ENCODE measurements at regions not wholly inside any gene's neighbourhood (a gene's known extent, or its start where the extent isn't known, plus 50 kb on each side); places are given as distances from the start of the nearest gene placed in this dataset.

DNA sequence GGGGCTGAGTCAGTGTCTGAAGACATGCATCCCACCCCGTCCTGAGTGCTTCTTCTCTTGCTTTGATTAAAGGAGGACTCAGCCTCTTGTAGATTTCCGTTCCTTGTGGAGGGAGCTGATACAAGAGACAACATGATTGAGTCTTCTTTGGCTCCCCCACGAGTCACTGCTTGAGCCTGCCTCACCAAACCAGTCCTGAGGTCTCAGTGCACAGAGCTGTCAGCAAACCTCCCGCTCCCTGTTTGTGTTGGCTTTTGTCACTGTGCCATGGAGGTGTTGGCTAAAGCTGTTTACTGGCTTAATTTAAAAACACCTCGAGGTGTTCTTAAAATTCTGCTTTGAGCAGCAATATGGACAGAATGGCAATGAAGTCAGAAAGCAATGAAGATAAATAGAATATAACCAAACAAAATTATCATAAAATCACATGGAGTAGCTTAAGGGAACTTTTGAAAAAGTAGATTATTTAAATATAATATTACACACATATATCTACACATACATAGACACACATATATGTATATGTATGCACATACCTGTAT, 234.1 kb upstream of the ANKRD55 start:
- TF ChIP-seq, protein P1, sequence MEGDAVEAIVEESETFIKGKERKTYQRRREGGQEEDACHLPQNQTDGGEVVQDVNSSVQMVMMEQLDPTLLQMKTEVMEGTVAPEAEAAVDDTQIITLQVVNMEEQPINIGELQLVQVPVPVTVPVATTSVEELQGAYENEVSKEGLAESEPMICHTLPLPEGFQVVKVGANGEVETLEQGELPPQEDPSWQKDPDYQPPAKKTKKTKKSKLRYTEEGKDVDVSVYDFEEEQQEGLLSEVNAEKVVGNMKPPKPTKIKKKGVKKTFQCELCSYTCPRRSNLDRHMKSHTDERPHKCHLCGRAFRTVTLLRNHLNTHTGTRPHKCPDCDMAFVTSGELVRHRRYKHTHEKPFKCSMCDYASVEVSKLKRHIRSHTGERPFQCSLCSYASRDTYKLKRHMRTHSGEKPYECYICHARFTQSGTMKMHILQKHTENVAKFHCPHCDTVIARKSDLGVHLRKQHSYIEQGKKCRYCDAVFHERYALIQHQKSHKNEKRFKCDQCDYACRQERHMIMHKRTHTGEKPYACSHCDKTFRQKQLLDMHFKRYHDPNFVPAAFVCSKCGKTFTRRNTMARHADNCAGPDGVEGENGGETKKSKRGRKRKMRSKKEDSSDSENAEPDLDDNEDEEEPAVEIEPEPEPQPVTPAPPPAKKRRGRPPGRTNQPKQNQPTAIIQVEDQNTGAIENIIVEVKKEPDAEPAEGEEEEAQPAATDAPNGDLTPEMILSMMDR (IDR thresholded peaks at IDR 0.05): no peak
- TF ChIP-seq POLR2A (IDR thresholded peaks at IDR 0.05) (no peak), EP300 (IDR thresholded peaks at IDR 0.05) (no peak), POLR2AphosphoS5 (IDR thresholded peaks at IDR 0.05) (peak in 1 of 3 donors; percentile 49)

All from suprapubic skin (tissue), 4 donors.